Immature natural killer cell (primary cell): ENCODE measurements at regions not wholly inside any gene's neighbourhood (a gene's known extent, or its start where the extent isn't known, plus 50 kb on each side); places are given as distances from the start of the nearest gene placed in this dataset.
"Not testable (repeated sequence)": the region's sequence is repeated elsewhere in the genome, so short reads cannot be mapped to it uniquely, and the experiment has no call there.

Experiments
- DNase-seq, 3 donors: peaks; one replicate each; pipeline ENCODE4 v3.0.0; 2022; ENCODE audit warnings: mixed read lengths in 1 of 3
- H3K27ac Mint-ChIP-seq, 6 donors: one replicate each; pipeline ENCODE4 v1.8.0; 2020; ENCODE audit warnings: mixed read lengths in 6 of 6, mild to moderate bottlenecking in 5 of 6, inconsistent platforms in 4 of 6, moderate library complexity in 3 of 6
- H3K27me3 Mint-ChIP-seq, 3 donors: one replicate each; pipeline ENCODE4 v1.8.0; 2020 to 2021; ENCODE audit warnings: low read depth in 3 of 3, mild to moderate bottlenecking in 3 of 3, mixed read lengths in 3 of 3, moderate library complexity in 3 of 3, inconsistent platforms in 1 of 3
- H3K36me3 Mint-ChIP-seq, 3 donors: one replicate each; pipeline ENCODE4 v1.8.0; 2020; ENCODE audit warnings: mixed read lengths in 3 of 3, inconsistent platforms in 2 of 3, mild to moderate bottlenecking in 2 of 3
- H3K4me1 Mint-ChIP-seq, 2 donors: one replicate each; pipeline ENCODE4 v1.8.0; 2020; ENCODE audit warnings: inconsistent platforms in 2 of 2, mild to moderate bottlenecking in 2 of 2, mixed read lengths in 2 of 2, moderate library complexity in 1 of 2
- H3K4me3 Mint-ChIP-seq, 5 donors: one replicate each; pipeline ENCODE4 v1.8.0; 2020; ENCODE audit warnings: mild to moderate bottlenecking in 5 of 5, mixed read lengths in 5 of 5, inconsistent platforms in 3 of 5, moderate library complexity in 3 of 5
- H3K9me3 Mint-ChIP-seq, 6 donors: one replicate each; pipeline ENCODE4 v1.8.0; 2020; ENCODE audit warnings: mild to moderate bottlenecking in 6 of 6, mixed read lengths in 6 of 6, inconsistent platforms in 4 of 6, moderate library complexity in 3 of 6

- no peak for DNase-seq
- H3K36me3 Mint-ChIP-seq, result no peaks in the 10 kb centered on the region
- no peak overlapping the region for H3K4me3 Mint-ChIP-seq
- H3K27ac Mint-ChIP-seq, result no peak overlapping the region
- H3K4me1 Mint-ChIP-seq, result no peaks in the 10 kb centered on the region
- peaks cover 0 to 8% (median 0%) of the 10 kb centered on the region in 6 donors for H3K9me3 Mint-ChIP-seq
- H3K27me3 Mint-ChIP-seq, result peaks cover 0 to 7% (median 3%) of the 10 kb centered on the region in 3 donors
Measured at GRCh38 chr11:11722246-11722645, 100.4 kb upstream of the GALNT18 start.

DNA sequence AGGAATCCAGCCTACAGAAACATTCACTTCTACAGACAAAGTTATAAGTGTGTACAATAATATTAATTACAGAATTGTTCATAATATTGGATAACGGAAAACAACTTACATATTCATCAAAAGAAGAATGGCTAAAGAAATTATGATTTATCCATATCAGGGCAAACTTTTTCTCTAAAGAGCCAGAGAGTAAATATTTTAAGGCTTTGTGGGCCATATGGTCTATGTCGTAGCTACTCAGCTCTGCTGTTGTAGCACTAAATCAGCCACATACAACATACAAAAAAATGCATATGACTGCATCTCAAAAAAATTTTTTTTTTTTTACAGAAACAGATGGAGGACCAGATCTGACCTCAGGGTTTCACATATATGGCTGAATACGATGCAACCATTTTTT lies 96.7 kb upstream of the GALNT18 start:
- no peak for DNase-seq
- Mint-ChIP-seq H3K27ac (no peak overlapping the region), H3K27me3 (peaks cover 1 to 19% (median 2%) of the 10 kb centered on the region in 3 donors), H3K9me3 (peaks cover 1 to 27% (median 11%) of the 10 kb centered on the region in 6 donors), H3K4me1 (no peaks in the 10 kb centered on the region), H3K4me3 (no peak overlapping the region), H3K36me3 (peaks cover 0 to 5% (median 0%) of the 10 kb centered on the region in 3 donors)

DNA sequence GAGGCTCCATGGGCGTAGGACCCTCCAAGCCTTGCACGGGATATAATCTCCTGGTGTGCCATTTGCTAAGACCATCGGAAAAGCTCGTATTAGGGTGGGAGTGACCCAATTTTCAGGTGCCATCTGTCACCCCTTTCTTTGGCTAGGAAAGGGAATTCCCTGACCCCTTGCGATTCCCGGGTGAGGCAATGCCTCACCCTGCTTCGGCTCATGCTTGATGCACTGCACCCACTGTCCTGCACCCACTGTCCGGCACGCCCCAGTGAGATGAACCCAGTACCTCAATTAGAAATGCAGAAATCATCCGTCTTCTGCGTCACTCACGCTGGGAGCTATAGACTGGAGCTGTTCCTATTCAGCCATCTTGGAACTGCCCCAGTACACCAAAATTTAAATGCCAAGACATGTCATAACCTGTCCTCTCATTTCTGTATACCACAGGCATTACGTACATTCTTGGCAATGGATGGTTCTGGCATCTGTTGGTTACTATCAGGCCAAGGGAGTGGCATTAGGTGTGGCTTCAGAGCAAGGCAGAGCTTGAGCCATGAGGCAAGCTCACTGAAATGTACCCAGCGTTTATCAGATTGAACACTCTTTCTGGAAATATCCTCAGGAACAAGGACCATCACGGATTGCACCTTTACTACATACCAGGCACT lies 95.4 kb upstream of the GALNT18 start:
- Mint-ChIP-seq H3K27ac (no peak overlapping the region), H3K9me3 (peaks cover 1 to 27% (median 11%) of the 10 kb centered on the region in 6 donors), H3K36me3 (peaks cover 0 to 5% (median 0%) of the 10 kb centered on the region in 3 donors), H3K27me3 (peaks cover 1 to 19% (median 2%) of the 10 kb centered on the region in 3 donors), H3K4me3 (no peak overlapping the region), H3K4me1 (no peaks in the 10 kb centered on the region)
- DNase-seq, result no peak

GRCh38 chr11:11715075-11715474 lies 93.3 kb upstream of the GALNT18 start:
- Mint-ChIP-seq H3K9me3 (peaks cover 1 to 22% (median 9%) of the 10 kb centered on the region in 6 donors), H3K27me3 (peaks cover 2 to 18% (median 3%) of the 10 kb centered on the region in 3 donors)
- H3K4me3 Mint-ChIP-seq, H3K36me3 Mint-ChIP-seq, DNase-seq, H3K27ac Mint-ChIP-seq, H3K4me1 Mint-ChIP-seq: not testable (repeated sequence)

- H3K27ac Mint-ChIP-seq, result no peak overlapping the region
- H3K27me3 Mint-ChIP-seq, result peaks cover 1 to 7% (median 6%) of the 10 kb centered on the region in 3 donors
- peaks cover 0 to under 1% (median 0%) of the 10 kb centered on the region in 3 donors for H3K36me3 Mint-ChIP-seq
- peaks cover 1 to 12% (median 4%) of the 10 kb centered on the region in 6 donors for H3K9me3 Mint-ChIP-seq
- no peaks in the 10 kb centered on the region for H3K4me1 Mint-ChIP-seq
- H3K4me3 Mint-ChIP-seq, result no peak overlapping the region
- DNase-seq, result no peak
Measured at GRCh38 chr11:11710556-11710955, 88.8 kb upstream of the GALNT18 start.

GRCh38 chr11:11709447-11710239 lies 87.8 kb upstream of the GALNT18 start:
- no peak overlapping the region for H3K27ac Mint-ChIP-seq
- H3K27me3 Mint-ChIP-seq, result peaks cover 1 to 6% (median 4%) of the 10 kb centered on the region in 3 donors
- H3K4me3 Mint-ChIP-seq, result no peak overlapping the region
- H3K9me3 Mint-ChIP-seq, result peaks cover 0 to 5% (median 0%) of the 10 kb centered on the region in 6 donors
- no peaks in the 10 kb centered on the region for H3K36me3 Mint-ChIP-seq
- DNase-seq, result no peak
- H3K4me1 Mint-ChIP-seq, result no peaks in the 10 kb centered on the region

DNA sequence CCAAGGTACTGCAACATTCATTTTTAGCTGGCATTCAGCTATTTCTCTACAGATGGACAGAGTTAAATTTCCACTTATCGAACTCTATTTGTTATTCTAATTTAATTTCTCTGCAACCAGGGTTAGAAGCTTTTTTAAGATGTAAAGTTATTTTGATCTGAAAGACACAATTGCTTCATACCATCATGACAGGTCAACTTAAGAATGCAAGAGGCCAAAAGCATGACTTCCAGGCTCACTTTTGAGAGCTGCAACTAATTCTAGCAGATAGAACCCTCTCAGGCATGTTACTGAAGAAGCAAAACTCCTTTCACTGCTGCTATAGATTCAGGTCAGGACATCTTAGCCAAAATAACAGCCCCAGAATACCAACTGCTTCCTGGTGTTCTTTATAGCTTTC lies 86.5 kb upstream of the GALNT18 start:
- no peak for DNase-seq
- no peak overlapping the region for H3K27ac Mint-ChIP-seq
- H3K4me1 Mint-ChIP-seq, result no peaks in the 10 kb centered on the region
- H3K27me3 Mint-ChIP-seq, result peaks cover 1 to 8% (median 4%) of the 10 kb centered on the region in 3 donors
- H3K36me3 Mint-ChIP-seq, result no peaks in the 10 kb centered on the region
- H3K4me3 Mint-ChIP-seq, result no peak overlapping the region
- peaks cover 0 to 5% (median 0%) of the 10 kb centered on the region in 6 donors for H3K9me3 Mint-ChIP-seq

DNA sequence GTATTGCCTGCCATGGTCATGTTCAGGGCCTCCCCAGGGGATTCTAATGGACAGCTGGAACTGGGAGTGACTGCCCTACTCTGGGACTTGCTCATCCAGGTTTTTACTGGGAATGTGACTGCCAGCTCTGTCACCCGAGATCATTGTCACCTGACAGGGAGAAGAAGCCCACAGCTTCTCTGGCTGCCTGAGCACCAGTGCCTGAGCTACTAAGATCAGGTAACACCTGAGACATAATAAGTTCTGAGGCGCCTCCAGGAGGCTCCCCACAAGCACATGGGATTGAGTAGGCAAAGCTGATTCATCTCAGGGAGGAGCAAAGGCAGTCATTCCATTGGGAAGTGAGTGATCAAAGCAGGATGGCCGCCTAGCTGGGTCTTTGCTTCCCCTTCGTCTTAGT lies 84.2 kb upstream of the GALNT18 start:
- peaks cover 0 to 2% (median 0%) of the 10 kb centered on the region in 6 donors for H3K9me3 Mint-ChIP-seq
- H3K27ac Mint-ChIP-seq, result no peak overlapping the region
- no peaks in the 10 kb centered on the region for H3K4me1 Mint-ChIP-seq
- DNase-seq, result no peak
- no peak overlapping the region for H3K4me3 Mint-ChIP-seq
- peaks cover 1 to 8% (median 4%) of the 10 kb centered on the region in 3 donors for H3K27me3 Mint-ChIP-seq
- H3K36me3 Mint-ChIP-seq, result no peaks in the 10 kb centered on the region

GRCh38 chr11:11703885-11704284 lies 82.1 kb upstream of the GALNT18 start:
- peaks cover 2 to 8% (median 4%) of the 10 kb centered on the region in 3 donors for H3K27me3 Mint-ChIP-seq

GRCh38 chr11:11701070-11701469 lies 79.3 kb upstream of the GALNT18 start:
- peaks cover 0 to 5% (median 5%) of the 10 kb centered on the region in 3 donors for H3K27me3 Mint-ChIP-seq
- H3K27ac Mint-ChIP-seq, result no peak overlapping the region
- no peaks in the 10 kb centered on the region for H3K9me3 Mint-ChIP-seq
- H3K4me3 Mint-ChIP-seq, result no peak overlapping the region
- H3K36me3 Mint-ChIP-seq, result no peaks in the 10 kb centered on the region
- no peaks in the 10 kb centered on the region for H3K4me1 Mint-ChIP-seq
- DNase-seq, result no peak

More at GRCh38 chr11:11703885-11704284, 82.1 kb upstream of the GALNT18 start:
- no peak for DNase-seq
- H3K9me3 Mint-ChIP-seq, result peaks cover 0 to 2% (median 0%) of the 10 kb centered on the region in 6 donors
- H3K27ac Mint-ChIP-seq, result no peak overlapping the region
- no peak overlapping the region for H3K4me3 Mint-ChIP-seq
- no peaks in the 10 kb centered on the region for H3K36me3 Mint-ChIP-seq
- H3K4me1 Mint-ChIP-seq, result no peaks in the 10 kb centered on the region

DNA sequence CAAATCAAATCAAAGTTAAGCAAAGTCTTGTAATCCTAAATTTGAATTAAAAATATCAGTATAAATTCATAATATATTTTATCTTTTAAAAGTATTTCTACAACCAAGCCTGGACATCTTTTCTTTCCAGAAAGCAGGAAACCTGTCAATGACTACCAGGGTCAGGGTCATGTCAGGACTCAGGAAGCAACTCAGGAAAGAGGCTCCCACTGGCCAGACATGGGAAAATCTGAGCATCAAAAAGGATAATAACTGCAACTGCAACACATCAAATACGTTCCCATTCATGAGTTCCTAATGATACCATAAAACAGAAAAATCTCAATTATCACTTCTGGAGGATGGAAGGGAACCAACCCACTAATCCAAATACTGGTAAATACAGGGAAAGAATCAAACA lies 76.0 kb upstream of the GALNT18 start:
- Mint-ChIP-seq H3K4me3 (no peak overlapping the region), H3K36me3 (no peaks in the 10 kb centered on the region), H3K9me3 (peaks cover 0 to 3% (median 0%) of the 10 kb centered on the region in 6 donors), H3K27me3 (peaks cover 2 to 9% (median 5%) of the 10 kb centered on the region in 3 donors), H3K27ac (no peak overlapping the region), H3K4me1 (no peaks in the 10 kb centered on the region)
- DNase-seq, result no peak

DNA sequence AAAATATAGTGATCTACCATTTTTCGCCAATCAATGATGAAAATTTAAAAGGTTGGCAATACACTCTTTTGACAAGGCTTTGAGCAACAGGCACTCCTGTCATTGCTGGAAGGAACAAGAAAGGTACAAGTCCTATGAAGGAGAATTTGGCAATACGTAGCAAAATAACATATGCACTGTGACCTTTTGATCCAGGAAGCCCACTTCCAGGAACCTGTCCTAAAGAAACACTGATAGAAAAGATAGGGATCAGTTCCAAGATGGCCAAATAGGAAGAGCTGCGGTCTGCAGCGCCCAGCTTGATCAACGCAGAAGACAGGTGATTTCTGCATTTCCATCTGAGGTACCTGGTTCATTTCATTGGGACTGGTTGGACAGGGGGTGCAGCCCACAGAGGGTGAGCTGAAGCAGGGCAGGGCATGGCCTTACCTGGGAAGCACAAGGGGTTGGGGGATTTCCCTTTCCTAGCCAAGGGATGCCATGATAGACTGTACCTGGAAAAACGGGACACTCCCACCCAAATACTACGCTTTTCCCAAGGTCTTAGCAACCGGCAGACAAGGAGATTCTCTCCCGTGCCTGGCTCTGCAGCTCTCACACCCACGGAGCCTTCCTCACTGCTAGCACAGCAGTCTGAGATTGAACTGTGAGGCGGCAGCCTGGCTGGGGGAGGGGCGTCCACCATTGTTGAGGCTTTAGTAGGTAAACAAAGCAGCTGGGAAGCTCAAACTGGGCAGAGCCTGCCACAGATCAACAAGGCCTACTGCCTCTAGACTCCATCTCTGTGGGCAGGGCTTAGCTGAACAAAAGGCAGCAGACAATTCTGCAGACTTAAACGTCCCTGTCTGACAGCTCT lies 69.7 kb upstream of the GALNT18 start:
- Mint-ChIP-seq H3K36me3 (no peaks in the 10 kb centered on the region), H3K4me1 (no peaks in the 10 kb centered on the region), H3K27ac (no peak overlapping the region), H3K27me3 (peaks cover 4 to 9% (median 6%) of the 10 kb centered on the region in 3 donors), H3K4me3 (no peak overlapping the region), H3K9me3 (peaks cover 0 to 3% (median 0%) of the 10 kb centered on the region in 6 donors)
- no peak for DNase-seq

DNA sequence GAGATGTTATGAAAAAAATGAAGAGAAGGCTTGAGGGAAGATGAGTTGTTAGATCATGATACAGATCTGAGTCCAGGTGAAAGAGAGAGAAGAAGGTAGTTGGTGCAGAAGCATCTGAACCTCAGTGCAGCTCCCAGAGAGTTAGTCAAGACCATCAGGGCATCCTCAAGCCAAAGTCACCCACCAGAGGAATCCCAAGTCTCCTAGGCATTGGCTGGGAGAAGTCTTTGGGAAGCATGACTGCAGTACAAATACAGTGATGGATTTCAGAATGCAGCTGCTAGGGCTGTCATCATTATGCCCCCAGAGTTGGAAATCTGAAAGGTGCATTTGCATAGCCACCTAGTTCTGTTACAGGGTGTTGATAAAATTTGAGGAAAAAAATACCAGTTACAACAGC lies 59.7 kb upstream of the GALNT18 start:
- Mint-ChIP-seq H3K36me3 (peaks cover 0 to 4% (median 0%) of the 10 kb centered on the region in 3 donors), H3K4me3 (no peak overlapping the region), H3K9me3 (peaks cover 0 to 9% (median 0%) of the 10 kb centered on the region in 6 donors), H3K27ac (no peak overlapping the region), H3K4me1 (no peaks in the 10 kb centered on the region), H3K27me3 (peaks cover 5 to 6% (median 6%) of the 10 kb centered on the region in 3 donors)
- DNase-seq, result no peak
